GM12874 (cell line): ENCODE measurements at regions not wholly inside any gene's neighbourhood (a gene's known extent, or its start where the extent isn't known, plus 50 kb on each side); places are given as distances from the start of the nearest gene placed in this dataset.

Source experiments
- TF ChIP-seq, protein P1 (sequence below): IDR thresholded peaks from 2 replicates; pipeline ENCODE4 v1.5.1; 2011; ENCODE audit warnings: low read depth, mild to moderate bottlenecking, control low read depth, low read length, moderate library complexity; ENCODE audit not compliant: insufficient read depth

- TF ChIP-seq, protein P1, sequence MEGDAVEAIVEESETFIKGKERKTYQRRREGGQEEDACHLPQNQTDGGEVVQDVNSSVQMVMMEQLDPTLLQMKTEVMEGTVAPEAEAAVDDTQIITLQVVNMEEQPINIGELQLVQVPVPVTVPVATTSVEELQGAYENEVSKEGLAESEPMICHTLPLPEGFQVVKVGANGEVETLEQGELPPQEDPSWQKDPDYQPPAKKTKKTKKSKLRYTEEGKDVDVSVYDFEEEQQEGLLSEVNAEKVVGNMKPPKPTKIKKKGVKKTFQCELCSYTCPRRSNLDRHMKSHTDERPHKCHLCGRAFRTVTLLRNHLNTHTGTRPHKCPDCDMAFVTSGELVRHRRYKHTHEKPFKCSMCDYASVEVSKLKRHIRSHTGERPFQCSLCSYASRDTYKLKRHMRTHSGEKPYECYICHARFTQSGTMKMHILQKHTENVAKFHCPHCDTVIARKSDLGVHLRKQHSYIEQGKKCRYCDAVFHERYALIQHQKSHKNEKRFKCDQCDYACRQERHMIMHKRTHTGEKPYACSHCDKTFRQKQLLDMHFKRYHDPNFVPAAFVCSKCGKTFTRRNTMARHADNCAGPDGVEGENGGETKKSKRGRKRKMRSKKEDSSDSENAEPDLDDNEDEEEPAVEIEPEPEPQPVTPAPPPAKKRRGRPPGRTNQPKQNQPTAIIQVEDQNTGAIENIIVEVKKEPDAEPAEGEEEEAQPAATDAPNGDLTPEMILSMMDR = no peak
Observed at GRCh38 chr9:30597608-30598007, 1786.8 kb upstream of the ACO1 start.

DNA sequence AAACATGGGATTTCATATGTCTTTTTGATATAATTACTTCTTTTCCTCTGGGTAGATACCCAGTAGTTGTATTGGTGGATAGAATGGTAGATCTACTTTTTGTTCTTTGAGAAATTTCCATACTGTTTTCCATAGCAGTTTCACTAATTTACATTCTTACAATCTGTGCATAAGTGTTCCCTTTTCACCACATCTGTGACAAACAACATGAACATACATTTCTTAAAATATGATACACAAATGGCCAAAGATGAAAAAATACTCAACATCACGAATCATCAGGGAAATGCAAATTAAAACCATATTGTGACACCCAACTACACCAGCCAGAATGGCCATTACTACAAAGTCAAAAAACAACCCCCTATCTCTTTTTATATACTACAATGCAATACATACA lies 1778.5 kb upstream of the ACO1 start:
- TF ChIP-seq, protein P1 = no peak

- TF ChIP-seq, protein P1 = no peak
Observed at GRCh38 chr9:30609713-30610112, 1774.7 kb upstream of the ACO1 start.

DNA sequence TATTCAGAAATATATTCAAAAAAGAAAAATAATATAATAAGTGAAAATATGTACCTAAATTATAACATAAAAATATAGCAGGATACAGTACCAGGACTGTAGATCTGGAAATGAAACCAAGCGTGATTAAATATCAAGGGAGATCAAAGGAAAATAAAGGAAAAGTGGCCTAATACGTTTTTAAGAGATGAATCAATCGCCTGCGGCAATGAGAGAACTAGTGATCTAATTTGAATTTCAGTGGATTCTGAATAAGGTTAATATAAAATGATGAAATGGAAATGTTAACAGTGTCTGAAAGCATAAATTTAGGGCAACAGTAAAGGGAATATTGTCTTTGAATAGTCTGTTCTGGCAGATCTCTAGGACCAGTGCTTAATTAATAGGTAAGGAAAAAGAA lies 1761.9 kb upstream of the ACO1 start:
- TF ChIP-seq, protein P1 = no peak

DNA sequence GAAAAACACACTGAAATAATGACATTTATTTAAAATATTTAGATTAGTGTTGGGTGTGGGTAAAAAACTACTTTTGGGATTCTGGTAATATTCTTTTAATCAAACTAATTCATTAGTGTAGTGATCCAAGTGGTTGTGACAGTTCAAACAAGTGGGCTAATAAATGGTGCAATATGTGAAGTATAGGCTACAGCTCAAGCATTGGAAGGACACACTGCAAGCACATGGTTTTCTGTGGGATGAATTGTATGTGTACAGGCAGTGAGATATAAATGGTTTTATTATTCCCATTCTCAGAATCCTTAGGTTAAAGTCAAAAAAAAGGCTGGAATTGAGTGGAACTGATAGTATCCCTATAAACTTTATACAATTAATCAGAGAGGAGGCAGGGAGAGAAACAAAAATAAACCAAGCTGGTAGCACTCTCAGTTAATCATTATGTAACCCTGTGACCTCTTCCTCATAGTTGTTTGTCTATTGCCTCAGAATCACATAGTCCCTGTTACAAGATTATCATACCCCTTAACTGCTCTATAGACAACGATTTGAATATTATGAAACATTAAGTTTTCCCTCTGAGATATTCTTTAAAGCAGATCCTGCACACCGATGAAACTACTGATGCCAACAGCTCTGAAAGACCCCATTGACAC lies 1755.4 kb upstream of the ACO1 start:
- TF ChIP-seq, protein P1 = no peak

DNA sequence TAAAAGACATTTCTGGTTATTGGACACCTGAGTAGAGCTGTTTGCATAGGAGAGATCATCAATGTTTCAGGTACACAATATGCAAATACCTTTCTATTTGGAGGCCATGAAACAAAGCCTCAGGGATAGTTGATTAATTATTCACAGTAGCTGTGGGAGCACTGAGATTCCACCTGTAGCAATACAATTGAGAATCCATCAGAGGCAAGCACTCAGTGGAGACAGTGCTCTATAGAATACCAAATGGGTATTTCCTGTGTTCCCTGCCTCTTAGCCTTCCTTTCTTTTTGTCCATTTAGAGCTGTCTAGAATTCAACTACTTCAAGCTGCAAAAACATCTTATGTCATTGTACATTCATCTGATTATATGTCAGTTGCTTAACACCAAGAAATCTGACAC lies 1754.0 kb upstream of the ACO1 start:
- TF ChIP-seq, protein P1 = no peak

- TF ChIP-seq, protein P1 = no peak
Observed at GRCh38 chr9:30661925-30662324, 1722.5 kb upstream of the ACO1 start.
